HG03103 (cell line): ENCODE measurements at regions not wholly inside any gene's neighbourhood (a gene's known extent, or its start where the extent isn't known, plus 50 kb on each side); places are given as distances from the start of the nearest gene placed in this dataset.

ENCODE experiments used
- ATAC-seq: cut with Tn5 transposase; IDR thresholded peaks from one replicate; pipeline ENCODE4 v1.9.1; 2021; ENCODE audit warnings: low read depth; ENCODE audit not compliant: unreplicated experiment

DNA sequence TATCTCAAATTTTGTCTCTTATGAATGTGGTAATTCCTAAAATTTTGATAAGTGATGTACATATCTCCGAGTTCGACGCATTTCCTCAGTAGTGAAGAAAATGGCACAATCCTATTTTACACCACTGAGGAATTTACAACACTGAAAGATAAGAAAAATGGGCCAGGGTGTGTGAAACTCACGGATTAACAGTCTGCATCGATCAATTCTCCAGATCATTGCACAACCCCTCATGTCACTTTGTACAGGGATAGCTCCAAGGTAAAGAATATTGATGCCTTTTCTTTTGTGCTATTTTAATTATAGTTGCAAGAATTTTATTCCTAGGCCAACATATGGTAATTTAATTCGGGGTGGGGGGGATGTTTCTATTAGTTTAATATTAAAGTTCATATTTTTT, 268.7 kb upstream of the VCX3A start:
- ATAC-seq = no peak

DNA sequence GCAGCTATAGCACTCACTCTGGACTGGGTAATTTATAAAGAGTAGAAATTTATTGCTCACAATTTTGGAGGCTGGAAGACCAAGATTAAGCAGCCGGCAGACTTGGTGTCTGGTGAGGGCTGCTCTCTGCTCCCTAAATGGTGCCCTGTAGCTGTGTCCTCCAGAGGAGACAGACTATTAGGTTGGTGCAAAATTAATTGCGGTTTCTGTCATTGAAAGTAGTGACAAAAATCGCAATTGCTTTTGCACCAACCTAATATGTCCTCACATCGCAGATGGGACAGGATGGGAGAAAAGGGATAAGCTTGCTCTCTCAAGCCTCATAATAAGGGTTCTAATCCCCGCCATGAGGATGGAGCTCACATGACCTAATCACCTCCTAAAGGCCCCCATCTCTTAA, 258.1 kb upstream of the VCX3A start:
- no peak for ATAC-seq

DNA sequence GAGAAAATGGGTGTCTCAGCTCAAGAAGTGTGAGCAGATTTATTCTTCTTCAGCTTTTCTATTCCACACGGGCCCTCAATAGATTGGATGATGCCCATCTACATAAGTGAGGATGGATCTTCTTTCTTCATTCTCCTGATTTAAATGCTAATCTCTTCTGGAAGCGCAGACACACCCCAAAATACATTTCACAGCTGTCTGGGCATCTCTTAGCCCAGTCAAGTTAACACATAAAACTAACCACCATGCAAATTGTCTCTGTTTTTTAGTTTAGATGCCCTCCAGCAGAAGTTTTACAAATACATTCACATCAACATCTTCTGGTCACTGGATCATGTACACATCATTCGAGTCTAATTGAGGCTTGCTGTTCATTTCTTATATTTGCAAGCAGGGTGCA, 249.0 kb upstream of the VCX3A start:
- no peak for ATAC-seq

DNA sequence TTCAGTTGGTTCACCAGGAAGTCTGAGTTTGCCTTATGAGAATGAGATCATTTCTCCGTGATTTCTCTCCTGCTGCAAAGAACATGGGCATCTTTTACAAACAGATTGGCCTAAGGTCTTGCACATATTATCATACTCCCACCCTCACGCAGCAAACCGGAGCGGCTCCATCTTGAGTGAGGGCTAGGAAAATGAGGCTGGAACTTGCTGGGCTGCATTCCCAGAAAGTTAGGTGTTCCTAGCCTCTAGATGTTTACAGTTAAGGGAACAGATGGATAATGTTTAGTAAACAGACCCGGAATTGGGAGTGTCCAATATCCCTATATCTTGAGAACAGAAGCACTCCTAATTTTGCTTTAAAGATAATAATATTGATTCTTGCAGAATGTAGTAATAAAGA, 247.9 kb upstream of the VCX3A start:
- ATAC-seq = no peak

DNA sequence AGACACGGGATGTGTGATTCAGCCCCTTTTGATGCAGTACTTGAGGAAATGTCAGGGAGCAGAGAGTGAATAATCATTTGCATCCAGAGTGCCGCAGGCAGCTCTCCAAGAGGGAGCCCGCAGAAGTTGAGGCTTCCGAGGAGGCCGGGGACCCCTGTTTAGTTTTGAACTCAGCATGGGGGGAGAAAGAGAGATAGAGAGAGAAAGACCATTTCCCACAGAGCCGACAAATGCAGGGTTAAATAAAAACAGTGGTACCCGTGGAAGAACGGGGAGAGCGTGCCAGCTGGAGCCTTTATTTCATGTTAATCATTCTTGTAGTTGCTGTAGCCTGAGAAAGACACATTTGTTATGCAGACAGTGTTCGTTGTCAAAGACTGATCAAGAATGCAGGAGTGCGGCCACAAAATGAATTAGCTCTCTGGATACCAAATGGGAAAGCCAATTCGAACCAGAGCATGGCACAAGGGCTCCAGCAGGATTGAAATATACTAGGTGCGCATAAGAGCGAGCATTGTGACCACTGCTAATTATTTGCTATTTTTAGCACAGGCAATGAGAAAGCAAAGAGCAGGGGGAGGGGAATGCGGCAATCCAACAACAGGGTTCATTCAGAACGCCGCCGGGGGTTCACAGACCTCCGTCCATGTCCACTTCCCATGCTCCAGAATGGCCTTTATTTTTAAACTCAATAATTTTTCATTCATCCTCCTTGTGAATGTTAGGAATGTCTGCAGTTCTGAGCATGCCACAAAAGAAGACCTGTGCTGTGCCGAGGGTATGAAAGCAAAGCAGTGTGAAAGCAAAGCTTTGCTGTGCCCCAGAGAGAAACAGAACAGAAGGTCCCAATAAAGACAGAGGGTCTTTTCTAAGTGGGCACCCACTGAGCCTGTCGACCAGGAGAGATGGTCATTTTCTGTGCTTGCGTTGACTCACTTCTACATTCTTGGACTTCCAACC, 243.9 kb upstream of the VCX3A start:
- ATAC-seq = no peak

DNA sequence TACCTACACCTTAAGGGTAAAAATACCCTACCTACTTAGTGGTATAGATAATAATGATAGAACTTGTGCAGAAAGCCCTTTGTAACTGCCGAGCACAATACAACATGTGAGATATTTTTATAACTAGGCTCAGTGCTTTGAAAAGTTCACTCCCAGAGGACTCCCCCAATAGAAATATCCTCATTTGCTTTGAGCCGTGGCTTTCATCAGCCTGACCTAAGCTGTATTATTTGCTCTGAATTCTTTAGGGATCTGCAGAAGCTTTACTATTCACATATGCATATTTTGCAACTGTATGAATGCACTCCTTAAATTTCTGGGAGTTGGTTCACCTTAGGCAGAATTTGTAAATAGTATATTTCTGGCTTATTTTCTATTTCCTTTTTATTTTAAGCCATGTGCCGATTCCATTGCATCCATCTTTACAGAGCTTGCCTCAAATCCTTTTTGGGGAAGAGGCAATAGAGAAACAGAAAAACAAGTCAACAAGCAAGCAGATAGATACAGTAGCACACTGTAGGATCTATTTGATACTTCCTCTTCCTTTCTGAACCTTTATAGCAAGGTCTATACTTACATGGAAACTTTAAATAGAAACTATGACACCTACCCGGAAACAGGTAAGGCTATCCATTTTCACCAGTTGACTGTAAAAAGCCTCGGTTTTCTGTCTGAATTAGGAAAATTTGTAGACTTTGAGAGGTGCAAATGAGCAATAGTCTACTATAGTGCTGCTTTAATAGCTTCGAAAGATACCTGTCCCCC, 242.5 kb upstream of the VCX3A start:
- ATAC-seq = peak; percentile 90

DNA sequence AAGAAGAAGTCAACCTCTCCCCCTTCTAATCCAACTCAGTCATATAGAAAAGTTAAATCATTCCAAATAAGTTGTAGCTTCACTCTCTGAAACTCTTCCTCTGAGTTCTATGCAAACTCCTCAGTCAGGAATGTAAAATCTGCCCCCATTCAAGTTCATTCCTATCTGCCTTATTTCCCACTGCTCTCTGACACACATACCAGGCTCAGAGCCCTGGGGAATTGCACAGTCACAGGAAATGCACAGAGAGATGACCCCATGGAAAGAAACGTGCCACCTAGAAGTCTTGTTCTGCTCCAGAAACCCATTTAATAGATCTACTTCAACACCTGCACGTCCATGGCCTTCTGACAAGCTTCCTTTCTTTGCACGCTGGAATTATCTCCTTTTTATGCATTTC, 236.0 kb upstream of the VCX3A start:
- no peak for ATAC-seq

DNA sequence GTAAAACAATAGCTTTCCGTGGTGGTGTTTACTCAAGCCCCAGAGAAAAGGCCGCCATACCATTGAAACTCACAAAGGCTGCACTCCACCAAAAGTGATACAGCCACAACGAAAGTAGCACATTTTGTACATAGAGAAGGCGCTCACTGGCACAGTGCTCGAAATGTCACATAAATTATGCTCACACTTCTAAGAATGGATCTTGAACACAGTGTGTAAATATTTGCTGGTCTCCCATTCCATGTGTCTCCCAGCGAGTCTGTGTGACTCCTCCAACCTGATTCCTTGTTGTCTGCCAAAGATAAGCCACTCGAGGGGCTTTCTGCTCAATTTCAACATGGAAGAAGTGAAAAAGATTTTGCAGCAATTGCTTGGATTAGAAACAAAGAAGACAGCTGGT, 234.0 kb upstream of the VCX3A start:
- ATAC-seq = no peak

DNA sequence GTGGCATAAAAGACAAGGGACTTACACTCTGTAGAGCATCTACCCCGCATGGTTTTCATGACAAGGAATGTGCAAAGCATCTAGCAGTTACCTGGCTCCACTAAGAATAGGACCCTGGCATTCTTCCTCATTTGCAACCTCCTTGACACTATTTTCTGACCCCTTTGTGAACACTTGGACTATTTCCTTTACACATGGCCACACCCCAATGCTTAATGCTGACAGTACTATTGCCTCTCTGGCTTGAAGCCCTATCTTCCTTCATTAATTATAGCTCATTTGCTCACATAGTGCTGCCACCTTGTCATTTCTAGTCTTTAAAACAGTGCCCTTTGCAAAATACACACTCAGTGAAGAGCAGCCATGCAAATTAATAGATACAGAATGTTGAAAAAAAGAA, 226.3 kb upstream of the VCX3A start:
- ATAC-seq = no peak

DNA sequence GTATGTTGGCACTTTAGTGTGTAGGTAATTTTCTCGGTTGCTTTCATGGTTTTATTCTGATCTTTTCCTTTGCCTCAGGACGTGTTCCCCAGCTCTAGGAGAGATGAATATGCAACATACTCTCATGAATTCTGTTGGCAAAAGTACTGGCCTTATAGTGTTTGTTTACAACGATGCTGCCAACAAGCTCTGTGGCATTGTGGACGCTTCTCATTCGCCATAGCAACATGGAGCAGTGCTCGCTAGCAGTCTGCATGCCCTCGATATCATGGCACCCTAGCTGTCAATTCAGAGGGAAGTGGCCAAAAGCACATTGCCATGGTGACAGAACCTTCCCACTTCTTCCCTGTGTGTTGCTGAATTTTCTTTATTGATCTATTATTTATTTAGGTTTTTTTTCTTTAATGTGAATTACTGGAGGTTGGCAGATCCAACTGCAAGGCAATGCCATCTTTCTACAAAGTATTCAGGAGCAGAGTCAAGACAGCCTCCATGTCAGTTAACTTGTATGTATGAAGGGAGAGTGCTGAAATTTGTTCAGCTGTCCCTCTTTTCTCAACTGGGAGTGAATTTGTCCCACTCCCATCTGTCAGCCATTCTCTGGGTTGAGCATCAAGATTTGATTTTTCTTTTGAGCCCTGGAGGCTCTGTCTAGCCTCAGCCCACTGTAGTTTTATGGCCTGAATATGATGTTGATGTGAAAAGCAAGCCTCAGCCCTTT, 224.9 kb upstream of the VCX3A start:
- ATAC-seq = no peak

DNA sequence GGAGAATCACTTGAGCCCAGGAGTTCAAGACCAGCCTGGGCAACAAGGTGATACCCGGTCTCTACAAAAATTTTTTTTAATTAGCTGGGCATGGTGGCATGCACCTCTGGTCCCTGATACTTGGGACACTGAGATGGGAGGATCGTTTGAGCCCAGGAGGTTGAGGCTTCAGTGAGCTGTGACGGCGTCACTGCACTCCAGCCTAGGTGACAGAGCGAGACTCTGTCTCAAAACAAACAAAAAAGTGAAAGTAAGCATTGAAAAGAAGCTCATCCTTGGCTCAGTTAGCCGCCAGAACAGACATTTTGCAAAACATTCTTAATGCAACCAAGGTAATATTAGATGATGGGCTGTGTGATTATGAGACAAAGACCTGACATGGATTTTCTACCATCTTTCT, 223.3 kb upstream of the VCX3A start:
- no peak for ATAC-seq

DNA sequence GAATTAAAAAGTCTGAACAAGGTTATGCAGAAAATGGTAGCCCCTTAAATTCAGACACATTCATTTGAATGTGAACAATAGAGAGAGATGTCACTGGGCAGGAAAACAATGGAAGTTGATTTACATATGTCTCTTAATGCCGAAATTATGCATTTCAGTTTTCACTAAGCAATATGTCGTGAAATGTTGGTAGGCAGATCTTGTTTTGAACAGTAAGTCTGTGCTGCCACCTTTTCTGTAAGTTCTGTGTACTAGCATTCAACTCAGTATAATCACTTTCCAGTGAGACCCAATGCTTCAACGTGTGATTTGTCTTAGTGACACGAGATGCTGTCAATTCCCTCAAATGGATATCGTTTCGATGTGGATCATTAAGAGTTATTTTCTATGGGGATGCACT, 222.7 kb upstream of the VCX3A start:
- ATAC-seq = no peak

DNA sequence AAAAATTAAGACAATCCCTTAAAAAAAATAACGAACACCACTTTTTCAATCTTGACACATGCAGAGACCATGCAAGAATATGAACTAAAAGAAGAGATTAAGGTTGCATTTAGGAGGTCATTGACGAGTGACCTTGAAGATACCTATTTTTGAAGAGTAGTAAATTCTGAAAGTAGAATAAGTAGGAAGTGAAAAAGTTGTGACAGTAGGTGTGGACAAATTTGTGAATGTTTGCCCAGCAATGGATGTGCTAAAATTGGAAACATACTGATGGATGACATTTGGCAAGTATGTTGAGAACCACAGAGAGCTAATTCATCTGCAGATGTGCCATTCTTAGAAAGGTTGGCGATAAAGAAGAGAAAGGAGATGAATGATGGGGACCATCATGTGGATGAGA, 213.7 kb upstream of the VCX3A start:
- ATAC-seq = peak; percentile 65

DNA sequence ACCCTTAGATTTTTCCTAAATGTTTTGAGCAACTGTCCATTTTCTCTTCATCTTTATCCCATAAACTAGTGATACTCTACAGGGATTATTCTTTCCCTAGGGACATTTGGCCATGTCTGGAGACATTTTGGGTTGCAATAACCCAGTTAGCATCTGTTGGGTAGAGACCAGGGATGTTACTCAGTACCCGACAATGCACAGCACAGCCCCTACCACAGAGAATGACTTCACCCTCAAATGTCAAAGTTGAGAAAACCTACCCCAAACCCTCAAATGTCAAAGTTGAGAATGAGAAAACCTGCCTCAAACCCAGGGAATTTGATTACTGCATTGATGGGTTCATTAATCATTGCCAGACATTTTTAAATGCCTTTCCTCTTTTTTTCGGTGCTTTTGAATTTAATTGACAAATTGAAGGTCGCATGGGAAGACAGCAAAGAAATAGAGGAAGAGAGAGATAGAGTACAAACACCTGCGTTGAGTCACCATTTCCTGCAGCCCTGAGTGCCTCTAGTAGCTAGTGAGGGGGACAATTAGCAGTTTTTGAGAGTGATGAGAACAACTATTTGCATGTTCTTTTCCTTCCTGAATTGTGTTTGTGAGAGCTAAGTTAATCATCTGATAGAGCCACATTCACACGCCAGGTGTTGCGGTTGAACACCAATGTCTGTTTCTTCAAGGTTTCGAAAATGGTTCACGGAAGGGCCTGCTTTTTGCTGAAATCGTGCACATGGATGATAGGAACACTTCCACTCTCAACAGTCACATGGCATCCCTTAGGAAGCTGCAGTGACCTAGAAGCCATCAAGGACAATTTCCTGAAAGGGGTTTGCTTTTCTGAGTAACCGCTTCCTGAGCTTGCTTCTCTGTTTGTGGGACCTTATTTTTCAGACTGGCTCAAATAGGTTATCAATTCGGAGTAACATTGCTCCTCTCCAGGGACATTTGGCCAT, 203.9 kb upstream of the VCX3A start:
- peak; percentile 95 for ATAC-seq

DNA sequence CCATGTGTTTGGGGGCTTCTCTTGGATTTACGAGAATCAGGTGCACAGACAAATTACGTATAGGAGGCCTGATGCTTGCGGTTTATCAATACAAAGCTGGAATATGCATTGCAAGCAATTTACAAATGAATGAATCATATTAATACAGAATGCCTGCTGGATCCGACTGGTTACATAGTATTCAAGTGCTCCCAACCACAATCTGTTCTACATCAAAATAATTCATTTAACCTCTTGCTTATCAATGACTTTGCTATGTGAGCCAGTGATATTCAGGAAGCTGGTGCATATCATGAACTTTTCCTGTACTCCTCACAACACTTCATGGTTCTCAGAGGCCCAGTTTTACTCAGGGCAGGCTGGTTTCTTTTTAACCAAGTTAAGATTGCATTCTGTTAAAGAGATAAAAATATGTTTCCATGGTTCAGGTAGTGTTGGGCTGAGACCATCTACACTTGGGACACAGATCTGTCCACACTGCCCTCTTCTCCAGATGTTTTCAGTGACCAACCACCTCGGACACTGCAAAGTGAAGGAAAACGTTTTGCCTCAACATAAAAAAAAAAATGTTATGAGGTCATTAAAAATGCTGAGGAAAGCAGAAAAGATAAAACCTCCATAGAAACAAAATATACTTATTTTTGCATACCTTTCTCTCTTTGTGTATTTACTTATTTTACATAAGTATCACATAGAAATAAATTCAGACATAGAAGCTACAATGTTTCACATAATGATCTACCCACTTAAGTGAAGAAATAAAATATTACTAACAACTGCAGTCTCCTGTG, 200.1 kb upstream of the VCX3A start:
- ATAC-seq = no peak

DNA sequence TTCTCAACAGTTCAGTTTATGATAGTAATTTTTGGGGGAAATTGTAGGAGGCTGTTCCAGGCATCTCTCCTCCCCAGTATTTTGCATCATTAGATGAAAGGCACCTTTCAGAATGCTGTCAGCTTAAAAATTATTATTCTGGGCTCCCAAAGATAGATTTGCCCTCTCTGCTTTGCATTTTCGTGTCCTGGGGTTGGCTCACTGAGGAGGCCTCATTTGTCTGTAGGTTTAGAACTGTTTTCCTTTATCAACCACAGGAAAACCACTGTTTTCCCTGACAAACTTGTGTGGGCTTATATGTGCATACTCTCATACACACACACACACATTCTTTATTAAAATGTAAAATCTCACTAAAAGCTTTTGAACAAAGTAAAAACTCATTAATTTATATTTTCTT, 197.2 kb upstream of the VCX3A start:
- no peak for ATAC-seq

DNA sequence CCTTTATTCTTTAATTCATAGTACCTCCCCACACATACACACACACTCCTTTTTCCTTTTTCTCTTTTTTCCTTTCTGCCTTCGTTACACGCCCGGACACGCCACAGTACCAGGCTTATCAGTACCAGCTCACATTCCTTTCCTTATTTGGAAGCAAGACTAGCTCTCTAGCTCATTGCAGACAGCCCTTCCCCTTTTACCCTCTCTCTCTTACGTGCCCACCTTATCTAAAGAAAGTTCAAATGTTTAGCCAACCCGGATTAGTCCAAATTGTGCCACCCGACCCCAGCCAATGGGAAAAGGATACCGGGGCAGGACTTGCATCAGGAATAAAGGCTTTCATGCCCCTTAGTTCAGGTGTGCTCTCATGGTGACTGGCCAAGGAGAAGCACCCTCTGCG, 194.7 kb upstream of the VCX3A start:
- no peak for ATAC-seq

DNA sequence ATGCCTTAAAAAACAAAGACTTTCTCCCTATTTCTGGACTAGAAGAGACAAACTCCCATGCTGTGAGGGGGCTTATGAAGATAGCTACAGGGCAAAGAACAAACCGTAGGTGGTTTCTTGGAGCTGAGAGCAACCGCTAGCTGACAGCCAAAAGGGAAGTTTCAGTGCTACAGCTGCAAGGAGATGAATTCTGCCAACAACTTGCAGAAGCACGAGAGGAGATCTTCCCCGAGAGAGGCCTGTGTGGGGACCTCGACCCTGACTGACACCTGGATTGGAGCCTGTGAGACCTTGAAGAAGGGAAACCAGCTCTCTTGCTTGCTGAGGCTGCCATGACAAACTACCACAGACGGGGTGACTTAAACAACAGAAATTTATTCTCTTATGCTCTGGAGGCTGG, 183.8 kb upstream of the VCX3A start:
- ATAC-seq = no peak

DNA sequence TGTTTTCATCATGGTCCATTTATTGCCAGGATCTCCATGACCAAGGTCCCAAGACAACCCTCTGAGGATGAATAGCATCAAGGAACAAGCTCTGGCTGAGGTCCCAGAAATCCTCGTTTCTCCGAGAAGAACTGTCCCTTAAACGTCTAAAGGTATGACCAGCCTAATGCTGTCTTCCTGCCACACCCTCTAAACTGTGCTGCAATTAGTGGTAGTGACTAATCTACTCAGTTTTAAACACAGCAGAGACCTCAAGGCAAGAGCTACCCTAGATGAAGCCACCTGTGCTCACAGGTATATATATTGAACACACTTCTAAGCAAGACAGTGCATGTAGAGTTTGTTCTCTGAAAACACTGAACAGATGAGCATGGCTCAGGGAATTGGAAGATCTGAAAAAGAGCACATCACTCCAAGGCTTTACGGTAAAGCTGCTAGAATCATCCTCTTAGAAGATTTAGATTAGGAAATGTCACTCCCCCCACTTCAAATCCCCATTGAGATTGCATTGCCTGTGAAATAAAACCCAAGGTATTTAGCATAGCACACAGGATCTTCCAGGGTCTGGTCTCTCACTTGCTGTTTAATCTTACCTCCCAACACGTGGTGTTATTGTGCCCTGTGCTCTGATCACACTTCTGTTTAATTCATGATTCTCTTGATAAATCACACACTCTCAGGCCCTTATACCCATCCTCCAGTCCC, 173.9 kb upstream of the VCX3A start:
- no peak for ATAC-seq
